ENCODE measurements at regions not wholly inside any gene's neighbourhood (a gene's known extent, or its start where the extent isn't known, plus 50 kb on each side); places are given as distances from the start of the nearest gene placed in this dataset.

- no peak overlapping the region for H3K4me3 ChIP-seq (ENCODE audit: low read length)
- 0 out of 2 replicates have a peak, but pooled peaks cover 4% of the 10 kb centered on the region for H3K9me2 ChIP-seq (replicated peaks; ENCODE audit: insufficient read depth, low read length)
- H3K79me2 ChIP-seq (ENCODE audit: low read length) = no peaks in the 10 kb centered on the region
- H2AFZ ChIP-seq (ENCODE audit: low read length) = no peak overlapping the region
- H4K20me1 ChIP-seq (ENCODE audit: insufficient read depth, low read depth, low read length) = no peaks in the 10 kb centered on the region
- no peak overlapping the region for H3K9ac ChIP-seq (ENCODE audit: low read length)
- no peaks in the 10 kb centered on the region for H3K9me3 ChIP-seq (ENCODE audit: low read length)
- H3K4me1 ChIP-seq (ENCODE audit: low read length) = no peaks in the 10 kb centered on the region
- H3K27me3 ChIP-seq (ENCODE audit: low read length) = no peaks in the 10 kb centered on the region
- no peak overlapping the region for H3K4me2 ChIP-seq (ENCODE audit: low read depth, low read length, poor library complexity, severe bottlenecking)
- no peak for DNase-seq
- H3K36me3 ChIP-seq (ENCODE audit: insufficient read depth, low read length) = no peaks in the 10 kb centered on the region
- no peak overlapping the region for H3K27ac ChIP-seq (ENCODE audit: low read length)
These were observed 230.5 kb downstream of the ATP23 start for GRCh38 chr12:58171914-58172313.

DNA sequence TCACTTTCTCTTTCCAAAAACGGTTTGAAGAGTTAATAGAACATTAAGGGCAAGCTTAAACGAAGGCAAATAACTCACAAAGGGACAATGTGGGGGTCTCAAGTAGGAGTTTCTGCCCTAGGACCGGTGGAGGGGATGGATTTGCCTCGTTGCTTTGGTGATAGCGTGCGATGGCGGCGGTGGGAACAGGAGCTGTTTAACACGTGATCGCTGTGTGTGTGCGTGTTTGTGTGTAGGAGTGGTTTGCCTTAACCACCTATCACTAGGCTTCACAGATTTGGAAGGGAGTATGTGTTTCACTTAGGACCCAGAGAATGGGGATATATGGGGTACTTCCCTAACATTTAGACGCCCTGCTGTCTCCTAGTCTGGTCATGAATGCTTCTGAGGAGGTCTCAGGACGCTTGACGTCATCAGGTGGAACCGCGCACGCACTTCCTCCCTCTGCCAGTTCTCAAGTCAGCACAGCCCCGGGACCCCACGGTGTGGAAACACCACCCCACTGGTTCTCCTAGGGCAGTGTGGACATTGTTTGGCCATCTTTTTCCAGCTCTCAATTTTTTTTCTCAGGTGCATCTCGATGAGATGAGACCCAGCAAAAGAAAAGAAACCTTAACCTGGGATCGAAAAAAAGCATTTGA is 231.2 kb downstream of the ATP23 start:
- Histone ChIP-seq H3K4me1 (ENCODE audit: low read length) (no peaks in the 10 kb centered on the region), H3K9me2 (replicated peaks; ENCODE audit: insufficient read depth, low read length) (0 out of 2 replicates have a peak, but pooled peaks cover 4% of the 10 kb centered on the region)

GRCh38 chr12:58174316-58174715 is 232.9 kb downstream of the ATP23 start:
- H3K9ac ChIP-seq (ENCODE audit: low read length) = no peak overlapping the region
- H3K27me3 ChIP-seq (ENCODE audit: low read length) = no peaks in the 10 kb centered on the region
- H3K4me1 ChIP-seq (ENCODE audit: low read length) = no peaks in the 10 kb centered on the region
- H3K9me2 ChIP-seq (replicated peaks; ENCODE audit: insufficient read depth, low read length) = 0 out of 2 replicates have a peak, but pooled peaks cover 4% of the 10 kb centered on the region
- H2AFZ ChIP-seq (ENCODE audit: low read length) = no peak overlapping the region
- no peak overlapping the region for H3K4me2 ChIP-seq (ENCODE audit: low read depth, low read length, poor library complexity, severe bottlenecking)
- no peaks in the 10 kb centered on the region for H3K36me3 ChIP-seq (ENCODE audit: insufficient read depth, low read length)
- no peak for DNase-seq
- H3K27ac ChIP-seq (ENCODE audit: low read length) = no peak overlapping the region
- no peaks in the 10 kb centered on the region for H4K20me1 ChIP-seq (ENCODE audit: insufficient read depth, low read depth, low read length)
- no peak overlapping the region for H3K4me3 ChIP-seq (ENCODE audit: low read length)
- no peaks in the 10 kb centered on the region for H3K9me3 ChIP-seq (ENCODE audit: low read length)
- no peaks in the 10 kb centered on the region for H3K79me2 ChIP-seq (ENCODE audit: low read length)

More for the DNA sequence above, 231.2 kb downstream of the ATP23 start:
- Histone ChIP-seq H3K36me3 (ENCODE audit: insufficient read depth, low read length) (no peaks in the 10 kb centered on the region), H3K27me3 (ENCODE audit: low read length) (no peaks in the 10 kb centered on the region), H4K20me1 (ENCODE audit: insufficient read depth, low read depth, low read length) (no peaks in the 10 kb centered on the region), H3K9ac (ENCODE audit: low read length) (no peak overlapping the region), H3K27ac (ENCODE audit: low read length) (no peak overlapping the region), H3K4me2 (ENCODE audit: low read depth, low read length, poor library complexity, severe bottlenecking) (no peak overlapping the region), H3K9me3 (ENCODE audit: low read length) (no peaks in the 10 kb centered on the region), H2AFZ (ENCODE audit: low read length) (no peak overlapping the region), H3K79me2 (ENCODE audit: low read length) (no peaks in the 10 kb centered on the region), H3K4me3 (ENCODE audit: low read length) (no peak overlapping the region)
- DNase-seq = no peak

DNA sequence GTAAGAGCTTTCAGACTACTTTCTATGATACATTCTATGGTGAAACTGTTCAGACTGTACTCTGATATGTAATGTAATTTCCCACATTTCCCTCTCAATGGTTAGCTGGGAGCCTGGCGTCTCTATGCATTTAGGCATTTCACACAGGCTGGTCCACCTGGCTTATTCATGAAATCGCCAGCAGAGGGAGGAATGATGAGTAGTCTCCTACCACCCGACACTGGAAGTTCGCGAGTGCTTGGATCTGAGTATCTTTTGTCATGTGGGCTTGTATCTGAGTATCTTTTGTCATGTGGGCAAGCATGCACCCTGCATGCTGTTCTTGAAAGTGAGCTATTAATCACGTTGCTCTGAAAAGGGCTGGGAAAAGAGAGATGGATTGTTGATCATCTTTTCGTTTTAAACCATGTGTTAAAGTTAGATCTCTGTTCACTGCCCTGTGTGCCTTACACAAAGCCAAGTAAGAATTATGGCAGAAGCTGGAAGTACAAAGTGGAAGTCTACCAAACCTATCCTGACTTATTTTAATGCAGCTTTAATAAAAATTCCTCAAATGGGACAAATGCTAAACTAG is 235.0 kb downstream of the ATP23 start:
- no peaks in the 10 kb centered on the region for H3K9me2 ChIP-seq (replicated peaks; ENCODE audit: insufficient read depth, low read length)
- no peak overlapping the region for H3K4me3 ChIP-seq (ENCODE audit: low read length)
- H3K27me3 ChIP-seq (ENCODE audit: low read length) = no peaks in the 10 kb centered on the region
- H3K27ac ChIP-seq (ENCODE audit: low read length) = no peak overlapping the region
- DNase-seq = peak; percentile 65
- H3K4me1 ChIP-seq (ENCODE audit: low read length) = no peaks in the 10 kb centered on the region
- H3K36me3 ChIP-seq (ENCODE audit: insufficient read depth, low read length) = no peaks in the 10 kb centered on the region
- no peak overlapping the region for H3K4me2 ChIP-seq (ENCODE audit: low read depth, low read length, poor library complexity, severe bottlenecking)
- no peak overlapping the region for H2AFZ ChIP-seq (ENCODE audit: low read length)
- H3K9ac ChIP-seq (ENCODE audit: low read length) = no peak overlapping the region
- H3K9me3 ChIP-seq (ENCODE audit: low read length) = no peaks in the 10 kb centered on the region
- H3K79me2 ChIP-seq (ENCODE audit: low read length) = no peaks in the 10 kb centered on the region
- H4K20me1 ChIP-seq (ENCODE audit: insufficient read depth, low read depth, low read length) = no peaks in the 10 kb centered on the region

DNA sequence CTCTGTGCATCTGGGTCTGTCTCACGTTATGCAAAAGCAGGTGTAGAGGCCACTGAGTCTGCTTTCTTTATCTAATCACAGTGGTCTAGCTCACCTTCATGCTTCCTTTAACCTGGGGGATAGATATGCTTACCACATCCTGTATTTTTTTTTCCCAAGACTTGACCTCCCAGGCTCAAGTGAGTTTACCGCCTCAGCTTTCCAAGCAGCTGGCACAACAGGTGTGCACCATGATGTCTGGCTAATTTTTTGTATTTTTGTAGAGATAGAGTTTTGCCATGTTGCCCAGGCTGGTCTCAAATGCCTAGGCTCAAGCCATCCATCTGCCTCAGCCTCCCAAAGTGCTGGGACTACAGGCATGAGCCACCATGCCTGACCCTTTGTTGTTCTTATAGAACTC is 236.0 kb downstream of the ATP23 start:
- Histone ChIP-seq H4K20me1 (ENCODE audit: insufficient read depth, low read depth, low read length) (no peaks in the 10 kb centered on the region), H3K79me2 (ENCODE audit: low read length) (no peaks in the 10 kb centered on the region), H3K36me3 (ENCODE audit: insufficient read depth, low read length) (no peaks in the 10 kb centered on the region), H3K9me3 (ENCODE audit: low read length) (no peaks in the 10 kb centered on the region), H3K4me3 (ENCODE audit: low read length) (no peak overlapping the region), H3K4me1 (ENCODE audit: low read length) (no peaks in the 10 kb centered on the region), H3K27me3 (ENCODE audit: low read length) (no peaks in the 10 kb centered on the region), H3K4me2 (ENCODE audit: low read depth, low read length, poor library complexity, severe bottlenecking) (no peak overlapping the region), H3K9me2 (replicated peaks; ENCODE audit: insufficient read depth, low read length) (no peaks in the 10 kb centered on the region), H3K9ac (ENCODE audit: low read length) (no peak overlapping the region), H2AFZ (ENCODE audit: low read length) (no peak overlapping the region), H3K27ac (ENCODE audit: low read length) (no peak overlapping the region)
- DNase-seq = no peak

DNA sequence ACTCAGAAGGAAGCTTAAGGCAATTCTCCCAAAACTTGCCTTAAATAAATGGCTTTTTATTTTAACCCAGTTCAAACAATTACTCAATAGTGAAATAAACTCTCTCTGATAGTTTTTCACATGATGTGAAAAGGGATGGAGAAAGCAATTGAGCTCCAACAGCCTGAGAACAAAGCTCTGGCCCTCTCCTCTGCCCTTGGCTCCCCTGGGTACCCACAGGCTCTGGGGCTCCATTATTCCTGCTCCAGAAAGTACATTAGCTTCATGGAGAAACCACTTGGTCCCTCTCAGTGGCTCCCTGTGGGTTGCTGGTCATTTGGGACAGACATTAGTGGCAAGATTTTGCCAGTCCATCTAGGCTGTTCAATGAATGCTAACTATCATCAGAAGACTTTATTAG is 242.8 kb downstream of the ATP23 start:
- Histone ChIP-seq H3K9me2 (replicated peaks; ENCODE audit: insufficient read depth, low read length) (no peaks in the 10 kb centered on the region), H3K4me3 (ENCODE audit: low read length) (no peak overlapping the region), H3K36me3 (ENCODE audit: insufficient read depth, low read length) (no peaks in the 10 kb centered on the region), H3K9ac (ENCODE audit: low read length) (no peak overlapping the region), H3K27ac (ENCODE audit: low read length) (no peak overlapping the region), H2AFZ (ENCODE audit: low read length) (no peak overlapping the region), H3K27me3 (ENCODE audit: low read length) (no peaks in the 10 kb centered on the region), H4K20me1 (ENCODE audit: insufficient read depth, low read depth, low read length) (no peaks in the 10 kb centered on the region), H3K4me2 (ENCODE audit: low read depth, low read length, poor library complexity, severe bottlenecking) (no peak overlapping the region), H3K4me1 (ENCODE audit: low read length) (no peaks in the 10 kb centered on the region), H3K9me3 (ENCODE audit: low read length) (peaks cover 8% of the 10 kb centered on the region), H3K79me2 (ENCODE audit: low read length) (no peaks in the 10 kb centered on the region)
- DNase-seq = no peak

- Histone ChIP-seq H3K79me2 (ENCODE audit: low read length) (no peaks in the 10 kb centered on the region), H3K9me3 (ENCODE audit: low read length) (peaks cover 8% of the 10 kb centered on the region), H3K9ac (ENCODE audit: low read length) (no peak overlapping the region), H2AFZ (ENCODE audit: low read length) (no peak overlapping the region), H4K20me1 (ENCODE audit: insufficient read depth, low read depth, low read length) (no peaks in the 10 kb centered on the region), H3K36me3 (ENCODE audit: insufficient read depth, low read length) (no peaks in the 10 kb centered on the region), H3K27ac (ENCODE audit: low read length) (no peak overlapping the region), H3K9me2 (replicated peaks; ENCODE audit: insufficient read depth, low read length) (no peaks in the 10 kb centered on the region), H3K4me2 (ENCODE audit: low read depth, low read length, poor library complexity, severe bottlenecking) (no peak overlapping the region), H3K4me3 (ENCODE audit: low read length) (no peak overlapping the region), H3K27me3 (ENCODE audit: low read length) (no peaks in the 10 kb centered on the region), H3K4me1 (ENCODE audit: low read length) (no peaks in the 10 kb centered on the region)
- no peak for DNase-seq
These were observed 245.0 kb downstream of the ATP23 start for GRCh38 chr12:58186401-58186800.

DNA sequence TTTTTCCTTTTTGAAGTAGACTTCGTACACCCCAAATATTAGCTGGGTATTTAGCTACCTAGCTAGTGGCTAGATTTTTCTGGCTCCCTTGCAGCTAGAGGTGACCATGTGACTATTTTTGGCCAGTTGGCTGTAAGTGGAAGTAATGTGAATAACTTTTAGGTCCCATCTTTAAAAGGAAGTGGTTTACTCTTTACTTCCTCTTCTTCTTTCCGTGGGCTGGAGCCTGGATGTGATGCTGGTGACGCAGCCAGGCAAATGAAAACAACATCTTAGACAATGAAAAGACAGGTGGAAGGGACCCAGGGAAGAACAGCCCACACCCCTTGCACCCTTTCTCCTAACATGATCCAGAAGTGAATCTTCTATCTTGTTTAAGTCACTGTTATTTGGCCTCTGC is 245.5 kb downstream of the ATP23 start:
- Histone ChIP-seq H3K9me2 (replicated peaks; ENCODE audit: insufficient read depth, low read length) (no peaks in the 10 kb centered on the region), H3K4me3 (ENCODE audit: low read length) (no peak overlapping the region), H2AFZ (ENCODE audit: low read length) (no peak overlapping the region), H3K4me2 (ENCODE audit: low read depth, low read length, poor library complexity, severe bottlenecking) (no peak overlapping the region), H3K9ac (ENCODE audit: low read length) (no peak overlapping the region), H3K27ac (ENCODE audit: low read length) (no peak overlapping the region), H3K36me3 (ENCODE audit: insufficient read depth, low read length) (no peaks in the 10 kb centered on the region), H3K27me3 (ENCODE audit: low read length) (no peaks in the 10 kb centered on the region), H3K9me3 (ENCODE audit: low read length) (peaks cover 8% of the 10 kb centered on the region), H3K4me1 (ENCODE audit: low read length) (no peaks in the 10 kb centered on the region), H4K20me1 (ENCODE audit: insufficient read depth, low read depth, low read length) (no peaks in the 10 kb centered on the region), H3K79me2 (ENCODE audit: low read length) (no peaks in the 10 kb centered on the region)
- peak; percentile 42 for DNase-seq
